ENCODE measurements at regions not wholly inside any gene's neighbourhood (a gene's known extent, or its start where the extent isn't known, plus 50 kb on each side); places are given as distances from the start of the nearest gene placed in this dataset.

DNA sequence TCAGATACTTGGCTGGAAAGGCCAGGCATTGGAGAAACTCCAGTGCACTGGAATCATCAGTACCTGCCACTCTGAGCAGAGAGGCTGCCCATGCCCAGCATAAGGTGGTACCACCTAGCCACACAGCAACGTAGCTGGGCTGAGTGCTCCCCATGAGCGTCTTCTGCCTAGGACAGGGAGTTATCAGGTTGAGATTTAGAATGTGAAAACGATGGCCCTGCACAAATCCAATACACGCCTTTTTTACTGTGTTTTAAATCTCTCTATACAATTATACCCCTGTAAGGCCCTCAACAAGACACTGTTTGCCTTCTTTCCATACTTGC, 66.7 kb upstream of the PTGR2 start:
- peak overlapping the region; percentile 98 for H3K27ac Mint-ChIP-seq
- no peak for DNase-seq (ENCODE audit: low spot score in 2 of 2, unreplicated experiment in 2 of 2)
- no peaks in the 10 kb centered on the region for H3K27me3 Mint-ChIP-seq (ENCODE audit: low read depth)

DNA sequence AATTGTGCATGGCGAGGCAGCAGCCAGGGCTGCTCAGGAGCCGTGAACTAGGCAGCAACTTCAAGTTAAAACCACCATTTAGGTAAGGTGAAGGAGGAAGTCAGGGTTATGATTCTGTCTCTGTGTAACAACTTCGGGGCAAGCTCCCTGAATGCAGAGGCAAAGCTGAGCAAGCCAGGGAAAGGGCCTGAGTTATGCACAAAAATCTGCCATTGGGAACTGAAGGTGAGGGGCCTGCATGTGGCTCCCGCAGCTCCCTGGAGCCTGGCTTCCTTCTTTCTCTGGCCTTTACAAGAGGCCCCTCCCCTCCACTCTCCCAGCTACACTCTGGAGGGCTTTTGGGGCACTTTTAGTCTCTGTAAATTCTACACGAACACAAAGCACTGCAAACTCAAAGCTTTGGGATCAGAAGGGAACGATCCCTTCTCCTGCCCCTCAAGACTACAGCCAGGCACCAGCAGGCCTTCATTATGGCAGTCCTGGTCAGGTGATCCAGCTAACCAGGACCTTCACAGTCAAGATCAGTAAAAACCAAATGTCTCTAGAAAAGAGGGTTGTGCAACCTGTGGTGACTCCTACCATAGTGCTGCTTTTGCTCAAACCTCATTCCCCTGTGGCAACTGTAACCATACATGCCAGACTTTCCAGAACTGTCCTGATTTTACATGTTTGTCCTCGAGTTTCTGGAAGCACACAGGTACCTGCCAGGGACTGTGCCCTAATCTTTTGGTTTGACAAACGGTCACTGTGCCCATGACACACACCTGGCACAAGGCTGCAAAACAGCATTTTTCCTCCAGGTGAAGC, 67.2 kb upstream of the PTGR2 start:
- no peak for DNase-seq (ENCODE audit: low spot score in 2 of 2, unreplicated experiment in 2 of 2)
- no peaks in the 10 kb centered on the region for H3K27me3 Mint-ChIP-seq (ENCODE audit: low read depth)
- H3K36me3 Mint-ChIP-seq: peaks cover 6% of the 10 kb centered on the region
- peaks cover 59% of the 10 kb centered on the region for H3K4me1 Mint-ChIP-seq
- peak overlapping the region; percentile 98 for H3K27ac Mint-ChIP-seq
- TF ChIP-seq, protein P1, sequence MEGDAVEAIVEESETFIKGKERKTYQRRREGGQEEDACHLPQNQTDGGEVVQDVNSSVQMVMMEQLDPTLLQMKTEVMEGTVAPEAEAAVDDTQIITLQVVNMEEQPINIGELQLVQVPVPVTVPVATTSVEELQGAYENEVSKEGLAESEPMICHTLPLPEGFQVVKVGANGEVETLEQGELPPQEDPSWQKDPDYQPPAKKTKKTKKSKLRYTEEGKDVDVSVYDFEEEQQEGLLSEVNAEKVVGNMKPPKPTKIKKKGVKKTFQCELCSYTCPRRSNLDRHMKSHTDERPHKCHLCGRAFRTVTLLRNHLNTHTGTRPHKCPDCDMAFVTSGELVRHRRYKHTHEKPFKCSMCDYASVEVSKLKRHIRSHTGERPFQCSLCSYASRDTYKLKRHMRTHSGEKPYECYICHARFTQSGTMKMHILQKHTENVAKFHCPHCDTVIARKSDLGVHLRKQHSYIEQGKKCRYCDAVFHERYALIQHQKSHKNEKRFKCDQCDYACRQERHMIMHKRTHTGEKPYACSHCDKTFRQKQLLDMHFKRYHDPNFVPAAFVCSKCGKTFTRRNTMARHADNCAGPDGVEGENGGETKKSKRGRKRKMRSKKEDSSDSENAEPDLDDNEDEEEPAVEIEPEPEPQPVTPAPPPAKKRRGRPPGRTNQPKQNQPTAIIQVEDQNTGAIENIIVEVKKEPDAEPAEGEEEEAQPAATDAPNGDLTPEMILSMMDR (IDR thresholded peaks at IDR 0.05; ENCODE audit: unreplicated experiment): no peak
- H3K9me3 Mint-ChIP-seq: no peaks in the 10 kb centered on the region
- peak overlapping the region; percentile 86 for H3K4me3 Mint-ChIP-seq

More for the DNA sequence above, 66.7 kb upstream of the PTGR2 start:
- peak overlapping the region; percentile 86 for H3K4me3 Mint-ChIP-seq
- H3K9me3 Mint-ChIP-seq: no peaks in the 10 kb centered on the region
- TF ChIP-seq, protein P1 (IDR thresholded peaks at IDR 0.05; ENCODE audit: unreplicated experiment): no peak
- peaks cover 65% of the 10 kb centered on the region for H3K4me1 Mint-ChIP-seq
- peaks cover 6% of the 10 kb centered on the region for H3K36me3 Mint-ChIP-seq

DNA sequence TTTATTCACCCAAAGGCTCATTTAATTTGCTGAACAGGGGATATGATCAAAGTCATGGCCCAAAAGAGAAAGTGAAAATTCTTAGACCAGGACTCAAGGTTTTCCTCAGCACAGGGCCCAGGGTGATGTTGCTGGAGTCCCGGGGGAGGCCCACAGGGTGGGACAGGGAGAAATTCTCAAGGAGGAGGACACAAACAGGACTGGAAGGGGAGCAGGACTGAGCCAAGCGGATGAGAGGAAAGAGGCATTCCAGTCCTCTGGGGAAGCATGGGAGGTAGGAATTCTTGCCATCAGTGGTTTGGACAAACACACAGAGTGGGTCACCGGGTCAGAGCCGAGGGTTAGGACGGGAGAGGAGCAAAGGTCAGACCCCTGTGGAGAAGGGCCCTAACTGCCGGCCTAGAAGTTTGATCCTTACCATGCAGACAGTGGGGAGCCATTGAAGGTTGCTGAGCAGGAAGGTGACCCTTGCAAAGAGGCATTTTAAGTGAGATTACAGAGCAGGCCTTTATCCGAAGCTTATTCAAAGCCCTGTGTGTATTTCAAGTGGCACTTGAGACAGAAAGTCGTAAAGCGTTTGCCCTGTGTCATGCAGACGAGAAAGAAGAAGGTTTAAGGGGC, 68.4 kb upstream of the PTGR2 start:
- Mint-ChIP-seq H3K36me3 (peaks cover 8% of the 10 kb centered on the region), H3K27me3 (ENCODE audit: low read depth) (no peaks in the 10 kb centered on the region), H3K4me1 (peaks cover 48% of the 10 kb centered on the region), H3K27ac (peak overlapping the region; percentile 98), H3K9me3 (no peaks in the 10 kb centered on the region), H3K4me3 (no peak overlapping the region)
- TF ChIP-seq, protein P1 (IDR thresholded peaks at IDR 0.05; ENCODE audit: unreplicated experiment): no peak
- no peak for DNase-seq (ENCODE audit: low spot score in 2 of 2, unreplicated experiment in 2 of 2)

DNA sequence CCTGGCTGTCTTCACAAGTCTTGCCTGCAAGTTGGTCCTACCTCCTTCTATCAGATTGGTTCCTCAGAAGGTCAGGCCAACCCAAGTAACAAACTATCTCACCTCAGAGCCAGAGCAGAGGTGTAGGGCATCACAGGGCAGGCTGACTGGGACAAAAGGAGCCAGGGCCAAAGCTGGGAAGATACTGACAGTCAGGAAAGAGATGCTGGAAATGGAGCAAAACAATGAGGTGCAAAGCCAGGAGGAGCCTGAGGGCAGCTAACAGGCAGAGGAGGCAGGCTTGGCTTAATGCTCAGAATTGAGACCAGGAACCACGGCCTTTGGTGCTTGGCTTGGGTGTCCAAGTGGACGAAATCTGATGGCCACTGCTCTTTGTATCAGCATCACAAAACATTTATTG, 68.4 kb upstream of the PNMA1 start:
- TF ChIP-seq, protein P1 (IDR thresholded peaks at IDR 0.05; ENCODE audit: unreplicated experiment): no peak
- no peak overlapping the region for H3K4me3 Mint-ChIP-seq
- H3K27me3 Mint-ChIP-seq (ENCODE audit: low read depth): no peaks in the 10 kb centered on the region
- H3K27ac Mint-ChIP-seq: peak overlapping the region; percentile 98
- H3K4me1 Mint-ChIP-seq: peaks cover 44% of the 10 kb centered on the region
- H3K9me3 Mint-ChIP-seq: no peaks in the 10 kb centered on the region
- no peak for DNase-seq (ENCODE audit: low spot score in 2 of 2, unreplicated experiment in 2 of 2)
- H3K36me3 Mint-ChIP-seq: peaks cover 8% of the 10 kb centered on the region

DNA sequence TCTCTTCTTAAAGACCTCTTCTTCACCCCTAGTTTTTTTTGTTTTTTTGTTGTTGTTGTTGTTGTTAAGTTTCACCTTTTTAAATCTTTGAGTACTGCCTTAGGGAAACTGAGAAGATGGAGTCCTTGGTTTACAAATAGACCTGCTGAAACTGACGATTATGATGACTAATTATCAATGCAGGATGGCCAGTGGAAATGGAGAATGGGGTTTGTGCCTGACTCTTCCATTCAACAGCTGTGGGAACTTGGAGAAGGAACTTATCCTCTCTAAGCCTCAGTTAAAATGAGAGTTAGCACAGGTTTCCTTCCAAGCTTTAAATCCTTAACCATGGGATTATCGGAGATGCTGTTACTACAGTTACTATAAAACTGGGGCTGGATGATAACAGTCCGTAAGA, 66.7 kb upstream of the PNMA1 start:
- H3K4me1 Mint-ChIP-seq: peaks cover 41% of the 10 kb centered on the region
- H3K4me3 Mint-ChIP-seq: no peak overlapping the region
- H3K36me3 Mint-ChIP-seq: peaks cover 8% of the 10 kb centered on the region
- H3K27me3 Mint-ChIP-seq (ENCODE audit: low read depth): no peaks in the 10 kb centered on the region
- no peak for DNase-seq (ENCODE audit: low spot score in 2 of 2, unreplicated experiment in 2 of 2)
- H3K27ac Mint-ChIP-seq: no peak overlapping the region
- H3K9me3 Mint-ChIP-seq: no peaks in the 10 kb centered on the region
- TF ChIP-seq, protein P1 (IDR thresholded peaks at IDR 0.05; ENCODE audit: unreplicated experiment): no peak
